ENCODE measurements at regions not wholly inside any gene's neighbourhood (a gene's known extent, or its start where the extent isn't known, plus 50 kb on each side); places are given as distances from the start of the nearest gene placed in this dataset.

DNA sequence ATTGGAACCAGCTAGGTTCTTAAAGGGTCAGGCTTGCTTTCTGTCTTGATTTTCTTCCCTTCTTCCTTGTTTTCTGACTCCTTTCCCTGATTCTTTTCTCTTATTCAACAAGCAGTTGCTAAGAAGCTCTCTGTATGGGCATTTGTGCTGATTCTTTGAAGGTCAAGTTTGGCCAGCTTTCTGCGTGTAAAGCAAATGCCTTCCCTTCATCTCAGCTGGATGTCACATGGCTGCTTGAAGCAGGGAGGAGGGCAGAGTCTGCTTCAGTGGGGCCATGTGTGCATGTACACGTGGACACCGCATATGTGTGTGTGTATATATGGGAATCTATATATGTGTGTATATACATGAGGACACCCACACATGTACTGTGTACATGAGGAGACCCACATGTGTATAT, 139.9 kb upstream of the ATP6AP2 start:
- Histone ChIP-seq H3K4me3 (no peak overlapping the region), H3K4me1 (no peaks in the 10 kb centered on the region), H3K27ac (no peak overlapping the region), H3K9me3 (no peaks in the 10 kb centered on the region), H3K36me3 (ENCODE audit: low read depth, missing control alignments) (no peaks in the 10 kb centered on the region), H3K27me3 (no peaks in the 10 kb centered on the region)
- 50 to 83% methylated on average over 1 to 3 of the region's 3 CpGs for WGBS, 2 donors
- no peak for TF ChIP-seq POLR2A (IDR thresholded peaks at IDR 0.05)
- no peak for DNase-seq
- intact Hi-C loops (cut with DNase I; ENCODE audit: low total_unique reads): no loop called here

GRCh38 chrX:40439625-40440532, 140.9 kb upstream of the ATP6AP2 start:
- TF ChIP-seq POLR2A (IDR thresholded peaks at IDR 0.05): no peak
- TF ChIP-seq, protein P1, sequence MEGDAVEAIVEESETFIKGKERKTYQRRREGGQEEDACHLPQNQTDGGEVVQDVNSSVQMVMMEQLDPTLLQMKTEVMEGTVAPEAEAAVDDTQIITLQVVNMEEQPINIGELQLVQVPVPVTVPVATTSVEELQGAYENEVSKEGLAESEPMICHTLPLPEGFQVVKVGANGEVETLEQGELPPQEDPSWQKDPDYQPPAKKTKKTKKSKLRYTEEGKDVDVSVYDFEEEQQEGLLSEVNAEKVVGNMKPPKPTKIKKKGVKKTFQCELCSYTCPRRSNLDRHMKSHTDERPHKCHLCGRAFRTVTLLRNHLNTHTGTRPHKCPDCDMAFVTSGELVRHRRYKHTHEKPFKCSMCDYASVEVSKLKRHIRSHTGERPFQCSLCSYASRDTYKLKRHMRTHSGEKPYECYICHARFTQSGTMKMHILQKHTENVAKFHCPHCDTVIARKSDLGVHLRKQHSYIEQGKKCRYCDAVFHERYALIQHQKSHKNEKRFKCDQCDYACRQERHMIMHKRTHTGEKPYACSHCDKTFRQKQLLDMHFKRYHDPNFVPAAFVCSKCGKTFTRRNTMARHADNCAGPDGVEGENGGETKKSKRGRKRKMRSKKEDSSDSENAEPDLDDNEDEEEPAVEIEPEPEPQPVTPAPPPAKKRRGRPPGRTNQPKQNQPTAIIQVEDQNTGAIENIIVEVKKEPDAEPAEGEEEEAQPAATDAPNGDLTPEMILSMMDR (IDR thresholded peaks at IDR 0.05): no peak
- H3K36me3 ChIP-seq (ENCODE audit: low read depth, missing control alignments): no peaks in the 10 kb centered on the region
- DNase-seq: no peak
- H3K27me3 ChIP-seq: no peaks in the 10 kb centered on the region
- intact Hi-C loops (cut with DNase I; ENCODE audit: low total_unique reads): no loop called here
- no peaks in the 10 kb centered on the region for H3K9me3 ChIP-seq
- no peaks in the 10 kb centered on the region for H3K4me1 ChIP-seq
- H3K27ac ChIP-seq: no peak overlapping the region
- WGBS, 2 donors: 83 to 98% methylated on average over 5 to 9 of the region's 9 CpGs
- H3K4me3 ChIP-seq: no peak overlapping the region

DNA sequence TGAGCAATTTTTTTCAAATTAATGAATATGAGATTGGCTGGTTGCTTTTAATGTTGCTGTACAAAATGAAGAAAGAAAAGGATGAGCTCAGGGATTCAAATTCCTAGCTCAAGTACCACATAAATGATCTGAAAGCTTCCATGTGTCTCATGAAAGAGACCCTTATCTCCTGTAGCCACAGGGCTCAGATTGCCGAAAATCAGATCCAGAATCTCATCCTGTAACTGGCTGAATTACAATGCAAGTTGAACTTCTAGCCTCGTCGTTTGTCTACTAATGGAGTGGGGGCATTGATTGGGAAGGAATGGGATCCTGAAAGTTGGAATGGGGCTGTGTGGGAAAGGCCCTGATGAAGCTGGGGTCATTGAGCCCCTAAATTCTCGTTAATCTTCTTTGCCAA, 143.4 kb upstream of the ATP6AP2 start:
- 100% methylated on average over 3 to 4 of the region's 4 CpGs for WGBS, 2 donors
- no peak for DNase-seq
- no peak for TF ChIP-seq POLR2A (IDR thresholded peaks at IDR 0.05)
- TF ChIP-seq, protein P1 (IDR thresholded peaks at IDR 0.05): no peak
- H3K4me1 ChIP-seq: no peaks in the 10 kb centered on the region
- no peak overlapping the region for H3K4me3 ChIP-seq
- no peaks in the 10 kb centered on the region for H3K9me3 ChIP-seq
- H3K27ac ChIP-seq: no peak overlapping the region
- intact Hi-C loops (cut with DNase I; ENCODE audit: low total_unique reads): no loop called here
- no peaks in the 10 kb centered on the region for H3K36me3 ChIP-seq (ENCODE audit: low read depth, missing control alignments)
- H3K27me3 ChIP-seq: no peaks in the 10 kb centered on the region

DNA sequence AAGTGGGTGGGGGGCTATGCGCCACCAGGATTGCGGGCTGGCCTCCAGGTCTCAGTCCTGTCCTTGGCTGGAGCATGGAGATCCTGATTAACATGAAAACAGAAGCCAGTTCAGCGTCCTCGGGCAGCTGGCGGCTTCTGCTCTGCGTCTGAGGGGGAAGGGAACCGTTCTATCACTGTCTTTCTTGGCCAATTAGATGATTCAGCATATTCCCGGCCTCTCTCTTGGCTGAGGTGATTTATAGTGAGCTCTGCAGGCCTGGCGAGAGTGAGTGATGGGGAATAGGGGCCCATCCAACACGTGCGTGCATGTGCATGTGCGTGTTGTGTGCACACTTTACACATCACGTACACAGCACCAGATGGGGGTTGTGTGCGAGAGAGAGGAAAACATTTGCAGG, 145.8 kb upstream of the ATP6AP2 start:
- Histone ChIP-seq H3K27ac (no peak overlapping the region), H3K27me3 (no peaks in the 10 kb centered on the region), H3K4me1 (no peaks in the 10 kb centered on the region), H3K36me3 (ENCODE audit: low read depth, missing control alignments) (no peaks in the 10 kb centered on the region), H3K4me3 (no peak overlapping the region), H3K9me3 (no peaks in the 10 kb centered on the region)
- intact Hi-C loops (cut with DNase I; ENCODE audit: low total_unique reads): no loop called here
- TF ChIP-seq, protein P1 (IDR thresholded peaks at IDR 0.05): no peak
- no peak for TF ChIP-seq POLR2A (IDR thresholded peaks at IDR 0.05)
- WGBS, 2 donors: 31 to 48% methylated on average over 7 to 12 of the region's 14 CpGs
- peak; percentile 17 for DNase-seq

DNA sequence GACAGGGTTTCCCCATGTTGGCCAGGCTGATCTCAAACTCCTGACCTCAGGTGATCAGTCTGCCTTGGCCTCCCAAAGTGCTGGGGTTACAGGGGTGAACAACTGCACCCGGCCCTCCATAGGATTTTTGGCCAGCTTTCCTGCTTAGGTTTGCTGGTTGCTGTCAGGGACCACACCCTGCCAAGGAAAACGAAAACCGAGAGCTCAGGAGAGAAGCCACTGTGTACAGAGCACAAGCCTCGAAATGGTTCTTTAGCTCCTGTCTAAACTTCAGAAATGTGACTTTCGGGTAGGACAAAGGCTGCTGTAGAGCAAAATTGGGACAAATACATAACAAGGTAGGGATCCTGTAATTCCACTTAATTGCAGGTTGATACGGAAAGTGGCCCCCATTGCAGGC, 146.3 kb upstream of the ATP6AP2 start:
- Histone ChIP-seq H3K4me3 (no peak overlapping the region), H3K36me3 (ENCODE audit: low read depth, missing control alignments) (no peaks in the 10 kb centered on the region), H3K27me3 (no peaks in the 10 kb centered on the region), H3K9me3 (no peaks in the 10 kb centered on the region), H3K27ac (no peak overlapping the region), H3K4me1 (no peaks in the 10 kb centered on the region)
- 73% methylated on average over 6 of the region's 6 CpGs; no CpG with 5 or more reads in 1 of the 2 donors for WGBS, 2 donors
- DNase-seq: no peak
- intact Hi-C loops (cut with DNase I; ENCODE audit: low total_unique reads): no loop called here
- TF ChIP-seq POLR2A (IDR thresholded peaks at IDR 0.05): no peak
- TF ChIP-seq, protein P1 (IDR thresholded peaks at IDR 0.05): no peak

All from testis (tissue), 2 donors.